Pancreas (tissue), 10 donors: ENCODE measurements at regions not wholly inside any gene's neighbourhood (a gene's known extent, or its start where the extent isn't known, plus 50 kb on each side); places are given as distances from the start of the nearest gene placed in this dataset.
"Not testable (repeated sequence)": the region's sequence is repeated elsewhere in the genome, so short reads cannot be mapped to it uniquely, and the experiment has no call there.

ENCODE experiments used
- ATAC-seq, 4 donors: fragments of 200-7000 bp; cut with Tn5 transposase; one replicate each; pipeline versions ENCODE4 v1.8.0 to v1.9.1; 2020; ENCODE audit warnings: mild to moderate bottlenecking in 4 of 4, moderate library complexity in 4 of 4
- DNase-seq, 6 donors: peaks; one replicate each; pipeline ENCODE4 v3.0.0-alpha.2; 2020
- FAIRE-seq: peaks from 2 replicates; lab custom pipeline; 2012; peaks lifted over from hg19 to GRCh38; lab: Jason Lieb, UNC
- H3K27ac ChIP-seq, 4 donors: fragments of 200-600 bp; sonication (generic); 1 replicate in 3 of 4; 2 replicates in 1 of 4; pipeline versions ENCODE4 v1.5.0 to v1.8.0; 2020
- H3K27me3 ChIP-seq, 4 donors: fragments of 200-600 bp; one replicate each; pipeline ENCODE4 v1.8.0; 2021
- H3K36me3 ChIP-seq, 3 donors: fragments of 200-600 bp; sonication (generic) in 1 of 3; one replicate each; pipeline versions ENCODE4 v1.5.0 to v1.8.0; 2020 to 2021
- H3K4me1 ChIP-seq, 3 donors: fragments of 200-600 bp; one replicate each; pipeline ENCODE4 v1.8.0; 2021
- H3K4me3 ChIP-seq, 4 donors: fragments of 200-600 bp; sonication (generic) in 2 of 4; one replicate each; pipeline versions ENCODE4 v1.5.0 to v1.8.0; 2020 to 2021
- H3K9me3 ChIP-seq, 4 donors: fragments of 200-600 bp; one replicate each; pipeline ENCODE4 v1.8.0; 2021
- CTCF ChIP-seq, 4 donors: fragments of 200-600 bp; sonication (generic) in 3 of 4; IDR thresholded peaks; one replicate each; pipeline versions ENCODE4 v1.5.0 to v1.8.0; 2021; ENCODE audit warnings: antibody characterized with exemption in 4 of 4
- WGBS, 2 donors: extraction: QIAGEN DNeasy Blood & Tissue Kit; methylation state at CpG; one replicate each; pipeline ENCODE4 v1.1.7; 2013; 5-methylcytosine and 5-hydroxymethylcytosine counted together
- intact Hi-C, 3 donors: fragments of 100-400 bp; cut with DNase I; formaldehyde crosslinking; loops; one replicate each; pipeline versions ENCODE4 v1.11.1 to v1.14.2; 2022
- donor health status: healthy with polysubstance abuse.
- donor health status: DM: no; HTN: no; CAD: no; lungs with moderate emphysema.
- donor health status: DM: no; HTN: no; CAD: no.
- donor health status: control.
- donor health status: control.
- donor health status: Bipolar disorder and iron deficiency.
- donor health status: DM: yes; HTN: yes; CAD: no.
- donor health status: DM: no; HTN: no; CAD: no.
- donor health status: DM: no; HTN: no; CAD: no.
- donor health status: DM: yes; HTN: yes; CAD: no.

- no peak for TF ChIP-seq CTCF (IDR thresholded peaks at IDR 0.05)
- WGBS, 2 donors, result 97 to 99% methylated on average over 4 of the region's 4 CpGs
- H3K9me3 ChIP-seq, result no peaks in the 10 kb centered on the region
- no peak overlapping the region for H3K4me3 ChIP-seq
- peaks cover 0 to 9% (median 0%) of the 10 kb centered on the region in 3 donors for H3K36me3 ChIP-seq
- no peak for FAIRE-seq
- peak in 2 of 4 donors; percentile 23 to 28 for ATAC-seq
- intact Hi-C loops, result no loop called here
- no peak overlapping the region for H3K27ac ChIP-seq
- peaks cover 0 to 12% (median 0%) of the 10 kb centered on the region in 3 donors for H3K4me1 ChIP-seq
- DNase-seq, result no peak
- H3K27me3 ChIP-seq, result no peaks in the 10 kb centered on the region
Measured at GRCh38 chr2:54052825-54053718, 62.3 kb upstream of the ACYP2 start.

- DNase-seq (no peak), FAIRE-seq (no peak), ATAC-seq (no peak)
- peaks cover 0 to 12% (median 0%) of the 10 kb centered on the region in 3 donors for H3K4me1 ChIP-seq
- TF ChIP-seq CTCF (IDR thresholded peaks at IDR 0.05), result no peak
- peaks cover 0 to 9% (median 0%) of the 10 kb centered on the region in 3 donors for H3K36me3 ChIP-seq
- no peak overlapping the region for H3K4me3 ChIP-seq
- no peaks in the 10 kb centered on the region for H3K9me3 ChIP-seq
- intact Hi-C loops, result no loop called here
- H3K27me3 ChIP-seq, result no peaks in the 10 kb centered on the region
- WGBS, 2 donors, result 95 to 97% methylated on average over 2 of the region's 2 CpGs
- no peak overlapping the region for H3K27ac ChIP-seq
Measured at GRCh38 chr2:54050445-54050844, 65.0 kb upstream of the ACYP2 start.

GRCh38 chr2:54049365-54049764, 66.0 kb upstream of the ACYP2 start:
- no peak for DNase-seq
- Histone ChIP-seq H3K36me3 (peaks cover 0 to 9% (median 0%) of the 10 kb centered on the region in 3 donors), H3K4me1 (peaks cover 0 to 3% (median 0%) of the 10 kb centered on the region in 3 donors), H3K4me3 (no peak overlapping the region), H3K27ac (no peak overlapping the region), H3K9me3 (no peaks in the 10 kb centered on the region), H3K27me3 (no peaks in the 10 kb centered on the region)
- no peak for TF ChIP-seq CTCF (IDR thresholded peaks at IDR 0.05)
- ATAC-seq, result no peak
- WGBS, 2 donors, result 77 to 80% methylated on average over 1 of the region's 1 CpG
- FAIRE-seq, result no peak
- intact Hi-C loops, result no loop called here

GRCh38 chr2:54048896-54049295, 66.5 kb upstream of the ACYP2 start:
- H3K27ac ChIP-seq, H3K27me3 ChIP-seq, DNase-seq, intact Hi-C loops, H3K36me3 ChIP-seq, H3K4me1 ChIP-seq, H3K9me3 ChIP-seq, ATAC-seq, H3K4me3 ChIP-seq, FAIRE-seq: not testable (repeated sequence)
- WGBS, 2 donors, result 85 to 95% methylated on average over 7 of the region's 7 CpGs

- H3K4me1 ChIP-seq, result no peaks in the 10 kb centered on the region
- FAIRE-seq, result no peak
- peaks cover 0 to 9% (median 0%) of the 10 kb centered on the region in 3 donors for H3K36me3 ChIP-seq
- 99 to 100% methylated on average over 2 of the region's 2 CpGs for WGBS, 2 donors
- intact Hi-C loops, result no loop called here
- TF ChIP-seq CTCF (IDR thresholded peaks at IDR 0.05), result no peak
- ATAC-seq, result no peak
- H3K27me3 ChIP-seq, result no peaks in the 10 kb centered on the region
- H3K27ac ChIP-seq, result no peak overlapping the region
- DNase-seq, result no peak
- H3K9me3 ChIP-seq, result no peaks in the 10 kb centered on the region
- no peak overlapping the region for H3K4me3 ChIP-seq
Measured at GRCh38 chr2:54048117-54048785, 67.2 kb upstream of the ACYP2 start.
